ENCODE measurements at regions not wholly inside any gene's neighbourhood (a gene's known extent, or its start where the extent isn't known, plus 50 kb on each side); places are given as distances from the start of the nearest gene placed in this dataset.

GRCh38 chr13:104021806-104022397 is 955.7 kb upstream of the SLC10A2 start:
- no peak for TF ChIP-seq CTCF (IDR thresholded peaks at IDR 0.05)
- TF ChIP-seq POLR2AphosphoS5 (IDR thresholded peaks at IDR 0.05), result no peak
- no peak for TF ChIP-seq POLR2A (IDR thresholded peaks at IDR 0.05; ENCODE audit: low read depth)

Data from esophagus muscularis mucosa (tissue), 3 donors.